GM06990 (cell line): ENCODE measurements at regions not wholly inside any gene's neighbourhood (a gene's known extent, or its start where the extent isn't known, plus 50 kb on each side); places are given as distances from the start of the nearest gene placed in this dataset.
"Not testable (repeated sequence)": the region's sequence is repeated elsewhere in the genome, so short reads cannot be mapped to it uniquely, and the experiment has no call there.

Experiments used
- DNase-seq: peaks from one replicate; pipeline ENCODE4 v3.0.0-alpha.2; 2011; ENCODE audit not compliant: insufficient read length; ENCODE audit errors: extremely low read depth
- H3K27me3 ChIP-seq: replicated peaks from 2 replicates; pipeline ENCODE4 v1.6.0; 2011; ENCODE audit warnings: low read length; ENCODE audit not compliant: control insufficient read depth, insufficient read depth
- H3K36me3 ChIP-seq: 2 replicates; pipeline ENCODE4 v1.5.1; 2011; ENCODE audit warnings: low read length; ENCODE audit not compliant: control insufficient read depth, insufficient read depth
- H3K4me3 ChIP-seq: replicated peaks from 2 replicates; pipeline ENCODE4 v1.5.1; 2011; ENCODE audit warnings: low read depth, mild to moderate bottlenecking, control low read depth, low read length
- TF ChIP-seq, protein P1 (sequence below): IDR thresholded peaks from 2 replicates; pipeline ENCODE4 v1.5.1; 2011; ENCODE audit warnings: low read length, control low read depth, mild to moderate bottlenecking, inconsistent platforms; ENCODE audit not compliant: insufficient read depth, poor library complexity, severe bottlenecking

DNA sequence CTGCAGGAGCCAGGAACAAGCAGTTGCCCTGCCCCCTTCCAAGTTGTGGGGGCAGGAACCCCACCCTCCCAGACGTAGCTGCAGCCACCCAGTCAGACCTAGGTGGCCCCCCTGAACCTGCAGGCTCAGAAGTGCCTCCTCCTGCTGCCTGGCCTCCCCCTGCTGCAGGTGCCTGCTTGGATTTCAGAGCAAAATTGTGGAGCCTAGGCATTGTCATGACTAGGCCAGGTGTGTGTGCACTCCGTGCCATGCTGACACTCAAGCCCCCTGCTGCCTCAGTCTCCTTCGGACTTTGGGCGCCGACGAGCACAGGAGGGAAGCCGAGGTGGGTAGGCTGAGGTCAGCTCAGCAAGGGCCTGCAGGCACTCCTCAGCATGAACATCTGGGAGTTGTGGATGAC lies 733.9 kb upstream of the ZWINT start:
- Histone ChIP-seq H3K36me3 (no peaks in the 10 kb centered on the region), H3K27me3 (no peaks in the 10 kb centered on the region), H3K4me3 (no peak overlapping the region)
- DNase-seq = no peak
- TF ChIP-seq, protein P1, sequence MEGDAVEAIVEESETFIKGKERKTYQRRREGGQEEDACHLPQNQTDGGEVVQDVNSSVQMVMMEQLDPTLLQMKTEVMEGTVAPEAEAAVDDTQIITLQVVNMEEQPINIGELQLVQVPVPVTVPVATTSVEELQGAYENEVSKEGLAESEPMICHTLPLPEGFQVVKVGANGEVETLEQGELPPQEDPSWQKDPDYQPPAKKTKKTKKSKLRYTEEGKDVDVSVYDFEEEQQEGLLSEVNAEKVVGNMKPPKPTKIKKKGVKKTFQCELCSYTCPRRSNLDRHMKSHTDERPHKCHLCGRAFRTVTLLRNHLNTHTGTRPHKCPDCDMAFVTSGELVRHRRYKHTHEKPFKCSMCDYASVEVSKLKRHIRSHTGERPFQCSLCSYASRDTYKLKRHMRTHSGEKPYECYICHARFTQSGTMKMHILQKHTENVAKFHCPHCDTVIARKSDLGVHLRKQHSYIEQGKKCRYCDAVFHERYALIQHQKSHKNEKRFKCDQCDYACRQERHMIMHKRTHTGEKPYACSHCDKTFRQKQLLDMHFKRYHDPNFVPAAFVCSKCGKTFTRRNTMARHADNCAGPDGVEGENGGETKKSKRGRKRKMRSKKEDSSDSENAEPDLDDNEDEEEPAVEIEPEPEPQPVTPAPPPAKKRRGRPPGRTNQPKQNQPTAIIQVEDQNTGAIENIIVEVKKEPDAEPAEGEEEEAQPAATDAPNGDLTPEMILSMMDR = no peak

GRCh38 chr10:57094083-57094482 lies 733.0 kb upstream of the ZWINT start:
- H3K4me3 ChIP-seq = no peak overlapping the region
- H3K27me3 ChIP-seq = no peaks in the 10 kb centered on the region
- H3K36me3 ChIP-seq = no peaks in the 10 kb centered on the region
- DNase-seq = no peak
- TF ChIP-seq, protein P1 = no peak

DNA sequence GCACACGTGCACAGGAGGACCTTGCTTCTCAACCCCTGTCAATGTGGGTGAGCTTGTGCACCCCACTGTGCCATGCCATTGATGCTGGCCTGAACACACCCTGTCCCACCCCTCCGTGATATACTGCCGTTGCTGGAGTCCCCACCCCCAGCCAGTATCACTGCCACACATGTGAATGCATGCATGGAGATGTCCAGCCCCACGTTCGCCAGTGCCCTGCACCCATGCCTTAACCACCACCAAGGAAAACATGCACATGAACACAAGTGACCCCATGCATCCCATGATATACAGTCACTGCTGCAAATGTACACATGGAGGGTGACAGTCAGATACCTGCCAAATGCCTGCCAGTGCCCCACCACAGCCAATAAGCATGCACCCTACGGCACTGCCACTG lies 692.5 kb upstream of the ZWINT start:
- Histone ChIP-seq H3K27me3 (no peaks in the 10 kb centered on the region), H3K36me3 (no peaks in the 10 kb centered on the region), H3K4me3 (no peak overlapping the region)
- TF ChIP-seq, protein P1 = no peak
- no peak for DNase-seq

DNA sequence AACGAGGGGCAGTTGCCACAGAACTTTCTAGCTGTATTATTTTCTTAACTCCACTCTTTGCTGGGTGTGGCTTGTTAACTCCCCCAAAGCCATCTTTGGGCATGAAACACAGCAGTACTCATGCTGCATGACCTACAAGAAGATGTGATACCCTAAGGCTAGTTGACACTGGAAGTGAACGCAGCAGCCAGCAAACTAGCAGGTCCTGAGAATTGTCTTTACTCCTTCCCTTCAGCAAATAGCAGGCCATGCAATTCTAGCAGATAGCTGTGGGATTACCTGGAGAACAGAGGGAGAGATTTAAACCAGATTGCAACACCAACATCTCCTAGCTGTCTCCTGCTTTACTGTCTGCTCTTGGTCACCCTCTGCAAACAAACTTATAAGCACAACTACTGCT lies 688.0 kb upstream of the ZWINT start:
- H3K27me3 ChIP-seq = no peaks in the 10 kb centered on the region
- H3K4me3 ChIP-seq = no peak overlapping the region
- TF ChIP-seq, protein P1 = no peak
- no peaks in the 10 kb centered on the region for H3K36me3 ChIP-seq
- no peak for DNase-seq

DNA sequence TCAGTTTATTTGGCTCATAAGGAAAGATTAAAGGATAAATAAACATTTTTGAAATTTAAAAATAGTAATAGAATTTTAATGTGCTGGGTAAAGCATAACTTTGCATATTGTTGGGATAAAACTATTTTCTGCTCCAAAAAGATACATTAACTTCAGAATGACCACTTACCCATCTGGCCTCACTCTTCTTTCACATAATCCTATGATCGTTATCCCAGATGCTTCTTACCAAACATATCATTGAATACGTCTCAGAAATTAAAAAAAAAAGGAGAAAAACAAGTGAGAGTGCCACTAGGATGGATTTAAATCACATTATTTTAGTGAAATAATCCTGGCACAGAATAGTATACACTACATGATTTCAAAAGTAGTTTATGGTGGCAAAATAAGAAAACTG lies 677.5 kb upstream of the ZWINT start:
- Histone ChIP-seq H3K27me3 (no peaks in the 10 kb centered on the region), H3K4me3 (no peak overlapping the region), H3K36me3 (no peaks in the 10 kb centered on the region)
- TF ChIP-seq, protein P1 = no peak
- DNase-seq = no peak

- TF ChIP-seq, protein P1 = no peak
- H3K36me3 ChIP-seq = no peaks in the 10 kb centered on the region
- H3K27me3 ChIP-seq = no peaks in the 10 kb centered on the region
- DNase-seq = no peak
- H3K4me3 ChIP-seq = no peak overlapping the region
Measured at GRCh38 chr10:57035310-57035709, 674.3 kb upstream of the ZWINT start.

GRCh38 chr10:57032301-57032700 lies 671.2 kb upstream of the ZWINT start:
- not testable (repeated sequence) for H3K36me3 ChIP-seq, DNase-seq, H3K27me3 ChIP-seq, H3K4me3 ChIP-seq
